ENCODE measurements at regions not wholly inside any gene's neighbourhood (a gene's known extent, or its start where the extent isn't known, plus 50 kb on each side); places are given as distances from the start of the nearest gene placed in this dataset.

DNA sequence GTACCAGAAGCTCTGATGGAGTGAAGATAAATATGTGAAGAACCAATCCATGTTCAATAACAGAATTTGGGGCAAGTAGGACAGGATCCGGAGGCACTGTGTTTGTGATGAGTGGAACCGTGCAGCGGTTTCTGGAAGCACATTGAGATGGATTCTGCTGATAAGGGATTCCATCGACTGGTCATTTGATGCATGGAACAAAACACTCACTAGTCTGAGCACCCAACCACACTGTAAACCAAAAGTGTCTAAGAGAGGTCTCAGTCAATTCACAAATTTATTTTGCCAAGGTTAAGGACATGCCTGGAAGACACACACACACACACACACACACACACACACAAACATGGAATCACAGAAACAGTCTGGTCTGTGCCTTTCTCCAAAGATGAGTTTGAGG lies 459.5 kb downstream of the FBXO15 start:
- TF ChIP-seq, protein P1, sequence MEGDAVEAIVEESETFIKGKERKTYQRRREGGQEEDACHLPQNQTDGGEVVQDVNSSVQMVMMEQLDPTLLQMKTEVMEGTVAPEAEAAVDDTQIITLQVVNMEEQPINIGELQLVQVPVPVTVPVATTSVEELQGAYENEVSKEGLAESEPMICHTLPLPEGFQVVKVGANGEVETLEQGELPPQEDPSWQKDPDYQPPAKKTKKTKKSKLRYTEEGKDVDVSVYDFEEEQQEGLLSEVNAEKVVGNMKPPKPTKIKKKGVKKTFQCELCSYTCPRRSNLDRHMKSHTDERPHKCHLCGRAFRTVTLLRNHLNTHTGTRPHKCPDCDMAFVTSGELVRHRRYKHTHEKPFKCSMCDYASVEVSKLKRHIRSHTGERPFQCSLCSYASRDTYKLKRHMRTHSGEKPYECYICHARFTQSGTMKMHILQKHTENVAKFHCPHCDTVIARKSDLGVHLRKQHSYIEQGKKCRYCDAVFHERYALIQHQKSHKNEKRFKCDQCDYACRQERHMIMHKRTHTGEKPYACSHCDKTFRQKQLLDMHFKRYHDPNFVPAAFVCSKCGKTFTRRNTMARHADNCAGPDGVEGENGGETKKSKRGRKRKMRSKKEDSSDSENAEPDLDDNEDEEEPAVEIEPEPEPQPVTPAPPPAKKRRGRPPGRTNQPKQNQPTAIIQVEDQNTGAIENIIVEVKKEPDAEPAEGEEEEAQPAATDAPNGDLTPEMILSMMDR (IDR thresholded peaks at IDR 0.05; ENCODE audit: unreplicated experiment) = no peak
- peaks cover 1% of the 10 kb centered on the region for H3K9me3 Mint-ChIP-seq
- H3K4me3 Mint-ChIP-seq = no peak overlapping the region
- H3K27me3 Mint-ChIP-seq (ENCODE audit: low read depth) = no peaks in the 10 kb centered on the region
- H3K36me3 Mint-ChIP-seq = no peaks in the 10 kb centered on the region
- H3K27ac Mint-ChIP-seq = no peak overlapping the region
- DNase-seq (ENCODE audit: low spot score in 2 of 2, unreplicated experiment in 2 of 2) = no peak
- peaks cover 8% of the 10 kb centered on the region for H3K4me1 Mint-ChIP-seq

DNA sequence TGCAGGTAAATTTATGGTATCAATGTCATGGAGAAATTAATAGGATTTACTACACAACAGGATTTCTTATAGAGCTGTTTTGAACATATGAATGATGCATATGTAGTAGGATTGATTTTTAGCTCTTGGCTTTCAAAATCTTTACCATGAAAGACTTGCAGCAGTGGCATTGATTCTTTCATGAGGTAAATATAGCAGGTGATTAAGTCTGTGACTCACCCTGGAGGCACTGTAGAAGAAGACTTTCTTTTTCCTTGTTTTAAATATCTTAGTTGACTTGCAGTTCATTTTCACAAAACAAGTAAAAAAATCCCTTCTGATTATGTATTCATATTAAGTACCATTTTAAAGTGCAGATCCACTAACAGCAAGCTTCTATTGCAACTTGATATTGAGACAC lies 463.0 kb downstream of the FBXO15 start:
- Mint-ChIP-seq H3K27ac (no peak overlapping the region), H3K27me3 (ENCODE audit: low read depth) (peaks cover 2% of the 10 kb centered on the region), H3K4me1 (peaks cover 5% of the 10 kb centered on the region), H3K9me3 (no peaks in the 10 kb centered on the region), H3K36me3 (no peaks in the 10 kb centered on the region), H3K4me3 (no peak overlapping the region)
- no peak for DNase-seq (ENCODE audit: low spot score in 2 of 2, unreplicated experiment in 2 of 2)
- TF ChIP-seq, protein P1 (IDR thresholded peaks at IDR 0.05; ENCODE audit: unreplicated experiment) = no peak

- H3K9me3 Mint-ChIP-seq = no peaks in the 10 kb centered on the region
- DNase-seq (ENCODE audit: low spot score in 2 of 2, unreplicated experiment in 2 of 2) = no peak
- H3K36me3 Mint-ChIP-seq = no peaks in the 10 kb centered on the region
- H3K4me1 Mint-ChIP-seq = peaks cover 3% of the 10 kb centered on the region
- peaks cover 2% of the 10 kb centered on the region for H3K27me3 Mint-ChIP-seq (ENCODE audit: low read depth)
- no peak overlapping the region for H3K4me3 Mint-ChIP-seq
- no peak overlapping the region for H3K27ac Mint-ChIP-seq
- TF ChIP-seq, protein P1 (IDR thresholded peaks at IDR 0.05; ENCODE audit: unreplicated experiment) = no peak
Measured at GRCh38 chr18:73683409-73684238, 464.0 kb downstream of the FBXO15 start.

DNA sequence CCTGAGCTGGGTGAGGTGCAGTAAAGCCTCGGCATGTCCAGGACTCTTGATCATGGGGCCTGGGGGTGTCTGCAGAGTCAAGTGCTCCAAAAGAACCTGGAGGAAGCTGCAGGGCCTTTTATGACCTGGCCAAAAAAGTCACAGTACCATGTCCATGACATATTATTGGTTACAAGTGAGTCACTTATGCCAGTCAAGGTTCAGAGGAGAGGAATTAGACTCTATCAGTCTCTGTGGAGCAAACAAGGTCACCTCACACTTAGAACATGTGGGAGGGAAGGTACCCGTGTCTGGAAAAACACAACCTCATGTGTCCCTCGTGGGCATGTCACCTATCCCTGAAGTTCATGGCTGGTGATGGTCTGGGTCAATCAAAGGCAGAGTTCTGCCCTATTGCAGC lies 465.7 kb downstream of the FBXO15 start:
- no peaks in the 10 kb centered on the region for H3K9me3 Mint-ChIP-seq
- peaks cover 2% of the 10 kb centered on the region for H3K27me3 Mint-ChIP-seq (ENCODE audit: low read depth)
- H3K36me3 Mint-ChIP-seq = no peaks in the 10 kb centered on the region
- TF ChIP-seq, protein P1 (IDR thresholded peaks at IDR 0.05; ENCODE audit: unreplicated experiment) = no peak
- no peak overlapping the region for H3K4me3 Mint-ChIP-seq
- peaks cover 8% of the 10 kb centered on the region for H3K4me1 Mint-ChIP-seq
- no peak overlapping the region for H3K27ac Mint-ChIP-seq
- DNase-seq (ENCODE audit: low spot score in 2 of 2, unreplicated experiment in 2 of 2) = no peak

DNA sequence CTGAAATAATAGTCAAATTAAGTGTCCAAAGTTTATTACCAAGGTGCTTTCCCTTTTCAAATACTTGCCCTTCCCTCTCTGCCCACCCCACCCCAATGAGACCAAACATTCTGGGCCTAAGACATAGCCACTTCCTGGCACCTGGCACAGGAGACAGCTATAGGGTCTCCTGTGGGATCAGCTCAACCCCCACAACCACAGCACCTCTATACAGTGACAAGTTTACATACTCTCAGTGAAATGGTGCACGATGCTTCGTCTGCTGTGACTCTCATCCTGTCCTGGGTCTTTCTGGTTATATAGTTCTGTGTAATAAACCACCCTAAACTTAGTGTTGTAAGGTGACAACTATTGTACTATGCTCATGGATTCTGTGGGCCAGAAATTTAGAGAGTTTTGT lies 466.2 kb downstream of the FBXO15 start:
- Mint-ChIP-seq H3K27ac (no peak overlapping the region), H3K27me3 (ENCODE audit: low read depth) (peaks cover 2% of the 10 kb centered on the region), H3K4me3 (no peak overlapping the region), H3K36me3 (no peaks in the 10 kb centered on the region), H3K9me3 (no peaks in the 10 kb centered on the region), H3K4me1 (peaks cover 8% of the 10 kb centered on the region)
- TF ChIP-seq, protein P1 (IDR thresholded peaks at IDR 0.05; ENCODE audit: unreplicated experiment) = no peak
- no peak for DNase-seq (ENCODE audit: low spot score in 2 of 2, unreplicated experiment in 2 of 2)
